ENCODE measurements at regions not wholly inside any gene's neighbourhood (a gene's known extent, or its start where the extent isn't known, plus 50 kb on each side); places are given as distances from the start of the nearest gene placed in this dataset.

DNA sequence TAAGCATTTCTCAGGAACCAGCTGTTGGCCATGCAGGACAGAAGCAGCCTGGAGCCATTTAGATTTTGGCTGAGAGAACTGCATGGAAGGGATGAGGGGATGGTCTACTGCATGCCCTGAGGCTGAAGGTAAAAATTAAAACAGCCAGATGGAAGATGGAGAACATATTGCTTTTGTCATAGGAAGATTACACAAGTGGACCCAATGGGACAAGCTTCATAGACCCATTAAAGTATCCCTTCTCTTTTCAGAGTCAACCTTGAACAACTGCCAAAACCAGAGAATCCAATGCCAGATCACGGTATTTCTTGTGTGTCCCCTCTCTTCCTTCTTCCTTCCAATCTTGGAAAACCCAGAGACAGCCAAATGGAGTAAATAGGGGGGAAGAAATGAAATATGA lies 253.4 kb downstream of the NR2F1-AS1 start:
- TF ChIP-seq, protein P1, sequence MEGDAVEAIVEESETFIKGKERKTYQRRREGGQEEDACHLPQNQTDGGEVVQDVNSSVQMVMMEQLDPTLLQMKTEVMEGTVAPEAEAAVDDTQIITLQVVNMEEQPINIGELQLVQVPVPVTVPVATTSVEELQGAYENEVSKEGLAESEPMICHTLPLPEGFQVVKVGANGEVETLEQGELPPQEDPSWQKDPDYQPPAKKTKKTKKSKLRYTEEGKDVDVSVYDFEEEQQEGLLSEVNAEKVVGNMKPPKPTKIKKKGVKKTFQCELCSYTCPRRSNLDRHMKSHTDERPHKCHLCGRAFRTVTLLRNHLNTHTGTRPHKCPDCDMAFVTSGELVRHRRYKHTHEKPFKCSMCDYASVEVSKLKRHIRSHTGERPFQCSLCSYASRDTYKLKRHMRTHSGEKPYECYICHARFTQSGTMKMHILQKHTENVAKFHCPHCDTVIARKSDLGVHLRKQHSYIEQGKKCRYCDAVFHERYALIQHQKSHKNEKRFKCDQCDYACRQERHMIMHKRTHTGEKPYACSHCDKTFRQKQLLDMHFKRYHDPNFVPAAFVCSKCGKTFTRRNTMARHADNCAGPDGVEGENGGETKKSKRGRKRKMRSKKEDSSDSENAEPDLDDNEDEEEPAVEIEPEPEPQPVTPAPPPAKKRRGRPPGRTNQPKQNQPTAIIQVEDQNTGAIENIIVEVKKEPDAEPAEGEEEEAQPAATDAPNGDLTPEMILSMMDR (IDR thresholded peaks at IDR 0.05): no peak
- TF ChIP-seq POLR2A (IDR thresholded peaks at IDR 0.05): no peak

All from heart left ventricle (tissue), 13 donors.